Caco-2 (cell line): ENCODE measurements at regions not wholly inside any gene's neighbourhood (a gene's known extent, or its start where the extent isn't known, plus 50 kb on each side); places are given as distances from the start of the nearest gene placed in this dataset.

Experiments used
- BruUV-seq: library from RNA; stranded (reverse); fragments of 400-500 nt; replicated peaks from 2 replicates; lab custom pipeline; 2021; lab: Mats Ljungman, UMichigan
- CTCF ChIA-PET: fragments of 300-600 bp; sonication (Branson Sonifier 250); formaldehyde crosslinking; loops from one replicate; lab custom pipeline; 2022; ENCODE audit warnings: antibody characterized with exemption; lab: Charles Lee
- POLR2A ChIA-PET: fragments of 300-600 bp; sonication (Branson Sonifier 250); formaldehyde crosslinking; loops from one replicate; lab custom pipeline; 2022; ENCODE audit warnings: antibody characterized with exemption; lab: Charles Lee
- DNase-seq, 2 experiments: peaks; one replicate each; pipeline versions ENCODE4 v3.0.0 to v3.0.0-alpha.2; 2020 to 2022
- H3K27me3 ChIP-seq: replicated peaks from 2 replicates; pipeline ENCODE4 v1.6.0; 2011; ENCODE audit warnings: low read length; ENCODE audit not compliant: control insufficient read depth, insufficient read depth
- H3K36me3 ChIP-seq: 2 replicates; pipeline ENCODE4 v1.5.1; 2011; ENCODE audit warnings: low read length; ENCODE audit not compliant: control insufficient read depth, insufficient read depth
- H3K4me1 ChIP-seq: fragments of 250-450 bp; sonication (Bioruptor Pico); 2 replicates; pipeline ENCODE4 v1.5.1; 2020; ENCODE audit warnings: mild to moderate bottlenecking
- H3K4me3 ChIP-seq: 2 replicates; pipeline ENCODE4 v1.5.1; 2011; ENCODE audit warnings: low read depth, mild to moderate bottlenecking, control low read depth, low read length
- H3K9me3 ChIP-seq: fragments of 250-450 bp; sonication (Bioruptor Pico); 2 replicates; pipeline ENCODE4 v1.5.1; 2020; ENCODE audit warnings: mild to moderate bottlenecking, moderate library complexity
- H3K27ac Mint-ChIP-seq: one replicate; pipeline ENCODE4 v1.8.0; 2022; ENCODE audit warnings: mixed read lengths; ENCODE audit not compliant: unreplicated experiment
- H3K27me3 Mint-ChIP-seq: one replicate; pipeline ENCODE4 v1.8.0; 2022; ENCODE audit warnings: mixed read lengths; ENCODE audit not compliant: insufficient read depth, unreplicated experiment
- H3K36me3 Mint-ChIP-seq: one replicate; pipeline ENCODE4 v1.8.0; 2022; ENCODE audit warnings: mild to moderate bottlenecking, mixed read lengths; ENCODE audit not compliant: insufficient read depth, unreplicated experiment
- H3K4me1 Mint-ChIP-seq: one replicate; pipeline ENCODE4 v1.8.0; 2022; ENCODE audit warnings: low read depth, mixed read lengths; ENCODE audit not compliant: unreplicated experiment
- H3K4me3 Mint-ChIP-seq: one replicate; pipeline ENCODE4 v1.8.0; 2022; ENCODE audit warnings: mild to moderate bottlenecking, moderate library complexity, mixed read lengths; ENCODE audit not compliant: unreplicated experiment
- H3K9me3 Mint-ChIP-seq: one replicate; pipeline ENCODE4 v1.8.0; 2022; ENCODE audit warnings: mixed read lengths; ENCODE audit not compliant: unreplicated experiment
- intact Hi-C: fragments of 100-400 bp; cut with micrococcal nuclease; formaldehyde crosslinking; loops from one replicate; pipeline ENCODE4 v1.10.0; 2022; ENCODE audit not compliant: unreplicated experiment
- TF ChIP-seq, protein P1 (sequence below), 2 experiments: fragments of 200-600 bp in 1 of 2; IDR thresholded peaks; 1 replicate in 1 of 2; 2 replicates in 1 of 2; pipeline versions ENCODE4 v1.5.1 to v1.8.0; 2011 to 2022; ENCODE audit warnings: antibody characterized with exemption in 1 of 2, control low read depth in 1 of 2, inconsistent platforms in 1 of 2, low read depth in 1 of 2, low read length in 1 of 2, mild to moderate bottlenecking in 1 of 2, moderate library complexity in 1 of 2; ENCODE audit not compliant: insufficient read depth in 1 of 2, severe bottlenecking in 1 of 2, unreplicated experiment in 1 of 2

GRCh38 chr6:115631028-115631427 is 429.7 kb downstream of the FRK start:
- Histone ChIP-seq H3K4me3 (no peak overlapping the region), H3K4me1 (no peaks in the 10 kb centered on the region), H3K9me3 (no peaks in the 10 kb centered on the region), H3K36me3 (no peaks in the 10 kb centered on the region), H3K27me3 (no peaks in the 10 kb centered on the region)
- ChIA-PET POLR2A (no interaction called here), CTCF (no interaction called here)
- Mint-ChIP-seq H3K9me3 (no peaks in the 10 kb centered on the region), H3K27ac (no peak overlapping the region), H3K4me1 (no peaks in the 10 kb centered on the region), H3K27me3 (no peaks in the 10 kb centered on the region), H3K4me3 (no peak overlapping the region), H3K36me3 (no peaks in the 10 kb centered on the region)
- TF ChIP-seq, protein P1, sequence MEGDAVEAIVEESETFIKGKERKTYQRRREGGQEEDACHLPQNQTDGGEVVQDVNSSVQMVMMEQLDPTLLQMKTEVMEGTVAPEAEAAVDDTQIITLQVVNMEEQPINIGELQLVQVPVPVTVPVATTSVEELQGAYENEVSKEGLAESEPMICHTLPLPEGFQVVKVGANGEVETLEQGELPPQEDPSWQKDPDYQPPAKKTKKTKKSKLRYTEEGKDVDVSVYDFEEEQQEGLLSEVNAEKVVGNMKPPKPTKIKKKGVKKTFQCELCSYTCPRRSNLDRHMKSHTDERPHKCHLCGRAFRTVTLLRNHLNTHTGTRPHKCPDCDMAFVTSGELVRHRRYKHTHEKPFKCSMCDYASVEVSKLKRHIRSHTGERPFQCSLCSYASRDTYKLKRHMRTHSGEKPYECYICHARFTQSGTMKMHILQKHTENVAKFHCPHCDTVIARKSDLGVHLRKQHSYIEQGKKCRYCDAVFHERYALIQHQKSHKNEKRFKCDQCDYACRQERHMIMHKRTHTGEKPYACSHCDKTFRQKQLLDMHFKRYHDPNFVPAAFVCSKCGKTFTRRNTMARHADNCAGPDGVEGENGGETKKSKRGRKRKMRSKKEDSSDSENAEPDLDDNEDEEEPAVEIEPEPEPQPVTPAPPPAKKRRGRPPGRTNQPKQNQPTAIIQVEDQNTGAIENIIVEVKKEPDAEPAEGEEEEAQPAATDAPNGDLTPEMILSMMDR (IDR thresholded peaks at IDR 0.05; ENCODE audit: insufficient read depth in 1 of 2, low read depth in 1 of 2, low read length in 1 of 2, severe bottlenecking in 1 of 2, unreplicated experiment in 1 of 2) = no peak
- BruUV-seq = no TSS peak
- DNase-seq = no peak
- intact Hi-C loops = no loop called here

- no TSS peak for BruUV-seq
- Mint-ChIP-seq H3K27ac (no peak overlapping the region), H3K27me3 (no peaks in the 10 kb centered on the region), H3K4me3 (no peak overlapping the region), H3K4me1 (no peaks in the 10 kb centered on the region), H3K36me3 (no peaks in the 10 kb centered on the region), H3K9me3 (no peaks in the 10 kb centered on the region)
- H3K36me3 ChIP-seq = no peaks in the 10 kb centered on the region
- TF ChIP-seq, protein P1 (IDR thresholded peaks at IDR 0.05; ENCODE audit: insufficient read depth in 1 of 2, low read depth in 1 of 2, low read length in 1 of 2, severe bottlenecking in 1 of 2, unreplicated experiment in 1 of 2) = no peak
- no peaks in the 10 kb centered on the region for H3K4me1 ChIP-seq
- no peaks in the 10 kb centered on the region for H3K9me3 ChIP-seq
- no peak for DNase-seq
- POLR2A ChIA-PET = no interaction called here
- no peaks in the 10 kb centered on the region for H3K27me3 ChIP-seq
- CTCF ChIA-PET = no interaction called here
- intact Hi-C loops = no loop called here
- H3K4me3 ChIP-seq = no peak overlapping the region
These were observed 430.2 kb downstream of the FRK start for GRCh38 chr6:115630424-115631024.

GRCh38 chr6:115629415-115629814 is 431.3 kb downstream of the FRK start:
- H3K27ac Mint-ChIP-seq = no peak overlapping the region
- no peaks in the 10 kb centered on the region for H3K9me3 ChIP-seq
- no peak for DNase-seq
- no TSS peak for BruUV-seq
- POLR2A ChIA-PET = no interaction called here
- CTCF ChIA-PET = no interaction called here
- no peaks in the 10 kb centered on the region for H3K4me1 Mint-ChIP-seq
- no peaks in the 10 kb centered on the region for H3K36me3 ChIP-seq
- no peaks in the 10 kb centered on the region for H3K9me3 Mint-ChIP-seq
- H3K27me3 Mint-ChIP-seq = no peaks in the 10 kb centered on the region
- intact Hi-C loops = no loop called here
- H3K4me1 ChIP-seq = no peaks in the 10 kb centered on the region
- TF ChIP-seq, protein P1 (IDR thresholded peaks at IDR 0.05; ENCODE audit: insufficient read depth in 1 of 2, low read depth in 1 of 2, low read length in 1 of 2, severe bottlenecking in 1 of 2, unreplicated experiment in 1 of 2) = no peak
- no peak overlapping the region for H3K4me3 ChIP-seq
- no peaks in the 10 kb centered on the region for H3K36me3 Mint-ChIP-seq
- H3K27me3 ChIP-seq = no peaks in the 10 kb centered on the region
- H3K4me3 Mint-ChIP-seq = no peak overlapping the region
